HEK293T (cell line): ENCODE measurements at regions not wholly inside any gene's neighbourhood (a gene's known extent, or its start where the extent isn't known, plus 50 kb on each side); places are given as distances from the start of the nearest gene placed in this dataset.

Experiments used
- BHLHE40 ChIP-seq: fragments of 450-650 bp; IDR thresholded peaks from 2 replicates; pipeline ENCODE4 v1.6.1; 2016; ENCODE audit warnings: mild to moderate bottlenecking, moderate library complexity, borderline replicate concordance
- ELF4 ChIP-seq: fragments of 450-650 bp; IDR thresholded peaks from 2 replicates; pipeline ENCODE4 v1.6.1; 2017; ENCODE audit warnings: antibody characterized with exemption
- FOXA1 ChIP-seq: fragments of 450-650 bp; IDR thresholded peaks from 2 replicates; pipeline ENCODE4 v1.6.1; 2016; ENCODE audit warnings: mild to moderate bottlenecking
- FOXK2 ChIP-seq: fragments of 450-650 bp; IDR thresholded peaks from 2 replicates; pipeline ENCODE4 v1.6.1; 2016; ENCODE audit warnings: mild to moderate bottlenecking
- FOXM1 ChIP-seq: fragments of 450-650 bp; IDR thresholded peaks from 2 replicates; pipeline ENCODE4 v1.6.1; 2017; ENCODE audit warnings: mild to moderate bottlenecking, borderline replicate concordance
- HDGF ChIP-seq: fragments of 450-650 bp; IDR thresholded peaks from 2 replicates; pipeline ENCODE4 v1.6.1; 2017; ENCODE audit warnings: antibody characterized with exemption, borderline replicate concordance
- NFRKB ChIP-seq: fragments of 450-650 bp; IDR thresholded peaks from 2 replicates; pipeline ENCODE4 v1.6.1; 2016; ENCODE audit warnings: mild to moderate bottlenecking, moderate library complexity
- SP1 ChIP-seq: fragments of 450-650 bp; IDR thresholded peaks from 2 replicates; pipeline ENCODE4 v1.6.1; 2017
- SUZ12 ChIP-seq: fragments of 450-650 bp; IDR thresholded peaks from 2 replicates; pipeline ENCODE4 v1.6.1; 2016; ENCODE audit warnings: mild to moderate bottlenecking
- TARDBP ChIP-seq: fragments of 450-650 bp; IDR thresholded peaks from 2 replicates; pipeline ENCODE4 v1.6.1; 2016
- ZNF384 ChIP-seq: fragments of 450-650 bp; IDR thresholded peaks from 2 replicates; pipeline ENCODE4 v1.6.1; 2016

- TF ChIP-seq FOXA1 (no peak), SP1 (no peak), SUZ12 (no peak), NFRKB (no peak), FOXM1 (no peak), ZNF384 (no peak), BHLHE40 (no peak), TARDBP (no peak), HDGF (no peak), FOXK2 (no peak), ELF4 (no peak)
Measured at GRCh38 chr1:118364882-118365281, 179.9 kb upstream of the SPAG17 start.
